Endodermal cell (in vitro differentiated cells): ENCODE measurements at regions not wholly inside any gene's neighbourhood (a gene's known extent, or its start where the extent isn't known, plus 50 kb on each side); places are given as distances from the start of the nearest gene placed in this dataset.

Experiments
- DNase-seq: peaks from one replicate; pipeline ENCODE4 v3.0.0-alpha.2; 2017
- H3K27ac ChIP-seq: 2 replicates; pipeline ENCODE4 v1.5.1; 2013; ENCODE audit warnings: mild to moderate bottlenecking, low read depth, low read length, moderate library complexity
- H3K27me3 ChIP-seq: 2 replicates; pipeline ENCODE4 v1.6.1; 2013; ENCODE audit warnings: mild to moderate bottlenecking, low read length, moderate library complexity; ENCODE audit not compliant: insufficient read depth, control insufficient read depth, poor library complexity, severe bottlenecking
- H3K36me3 ChIP-seq: 2 replicates; pipeline ENCODE4 v1.7.0; 2013; ENCODE audit warnings: mild to moderate bottlenecking, low read length, moderate library complexity; ENCODE audit not compliant: control insufficient read depth, insufficient read depth
- H3K4me1 ChIP-seq: one replicate; pipeline ENCODE4 v1.7.0; 2013; ENCODE audit warnings: low read length; ENCODE audit not compliant: control insufficient read depth, insufficient read depth
- H3K4me3 ChIP-seq: 2 replicates; pipeline ENCODE4 v1.5.1; 2013; ENCODE audit warnings: mild to moderate bottlenecking, low read length, moderate library complexity
- H3K9ac ChIP-seq: 2 replicates; pipeline ENCODE4 v1.6.1; 2013; ENCODE audit warnings: mild to moderate bottlenecking, low read length, moderate library complexity; ENCODE audit not compliant: poor library complexity, severe bottlenecking; ENCODE audit errors: extremely low read depth
- H3K9me3 ChIP-seq: 2 replicates; pipeline ENCODE4 v1.6.1; 2013; ENCODE audit warnings: mild to moderate bottlenecking, low read length, moderate library complexity; ENCODE audit not compliant: control insufficient read depth
- H3K27ac Mint-ChIP-seq: 2 replicates; pipeline ENCODE4 v1.8.0; 2020; ENCODE audit warnings: mixed read lengths
- H3K27me3 Mint-ChIP-seq: 2 replicates; pipeline ENCODE4 v1.8.0; 2021; ENCODE audit warnings: mild to moderate bottlenecking, mixed read lengths; ENCODE audit not compliant: insufficient read depth
- H3K36me3 Mint-ChIP-seq: 2 replicates; pipeline ENCODE4 v1.8.0; 2020; ENCODE audit warnings: low read depth, mixed read lengths
- H3K4me1 Mint-ChIP-seq: 2 replicates; pipeline ENCODE4 v1.8.0; 2020; ENCODE audit warnings: mixed read lengths
- H3K4me3 Mint-ChIP-seq: 2 replicates; pipeline ENCODE4 v1.8.0; 2020; ENCODE audit warnings: mild to moderate bottlenecking, moderate library complexity, mixed read lengths
- H3K9me3 Mint-ChIP-seq: 2 replicates; pipeline ENCODE4 v1.8.0; 2020; ENCODE audit warnings: mild to moderate bottlenecking, mixed read lengths
- CTCF ChIP-seq: fragments of 200-600 bp; sonication (generic); conservative IDR thresholded peaks from 2 replicates; pipeline ENCODE4 v1.5.0; 2021; ENCODE audit warnings: antibody characterized with exemption, mild to moderate bottlenecking
- WGBS, 2 experiments: methylation state at CpG; one replicate each; pipeline versions ENCODE4 v1.1.5 to v1.1.7; 2013; ENCODE audit warnings: missing lambda C conversion rate in 2 of 2, mixed read lengths in 1 of 2; ENCODE audit not compliant: insufficient coverage in 1 of 2, insufficient read length in 1 of 2; 5-methylcytosine and 5-hydroxymethylcytosine counted together

GRCh38 chr20:21028921-21029320, 77.2 kb downstream of the LINC00237 start:
- H3K4me3 Mint-ChIP-seq = no peak overlapping the region
- H3K9ac ChIP-seq = no peak overlapping the region
- no peaks in the 10 kb centered on the region for H3K36me3 Mint-ChIP-seq
- no peaks in the 10 kb centered on the region for H3K27me3 ChIP-seq
- WGBS, 2 experiments = 98% methylated on average over 4 of the region's 4 CpGs; no CpG with 5 or more reads in 1 of the 2 experiments
- no peak overlapping the region for H3K27ac ChIP-seq
- H3K4me1 ChIP-seq = no peaks in the 10 kb centered on the region
- no peak for TF ChIP-seq CTCF
- H3K36me3 ChIP-seq = no peaks in the 10 kb centered on the region
- H3K27me3 Mint-ChIP-seq = no peaks in the 10 kb centered on the region
- no peaks in the 10 kb centered on the region for H3K9me3 Mint-ChIP-seq
- H3K4me1 Mint-ChIP-seq = peaks cover 16% of the 10 kb centered on the region
- H3K27ac Mint-ChIP-seq = no peak overlapping the region
- no peak overlapping the region for H3K4me3 ChIP-seq
- no peaks in the 10 kb centered on the region for H3K9me3 ChIP-seq
- no peak for DNase-seq

GRCh38 chr20:21028436-21028835, 77.7 kb downstream of the LINC00237 start:
- H3K4me3 ChIP-seq = no peak overlapping the region
- 82% methylated on average over 3 of the region's 3 CpGs; no CpG with 5 or more reads in 1 of the 2 experiments for WGBS, 2 experiments
- H3K27ac ChIP-seq = no peak overlapping the region
- Mint-ChIP-seq H3K4me1 (peaks cover 13% of the 10 kb centered on the region), H3K4me3 (no peak overlapping the region), H3K27ac (no peak overlapping the region), H3K36me3 (no peaks in the 10 kb centered on the region), H3K27me3 (no peaks in the 10 kb centered on the region), H3K9me3 (no peaks in the 10 kb centered on the region)
- DNase-seq = no peak
- H3K27me3 ChIP-seq = no peaks in the 10 kb centered on the region
- H3K36me3 ChIP-seq = no peaks in the 10 kb centered on the region
- H3K4me1 ChIP-seq = no peaks in the 10 kb centered on the region
- no peak for TF ChIP-seq CTCF
- no peak overlapping the region for H3K9ac ChIP-seq
- H3K9me3 ChIP-seq = no peaks in the 10 kb centered on the region

GRCh38 chr20:21027569-21027968, 78.6 kb downstream of the LINC00237 start:
- no peaks in the 10 kb centered on the region for H3K9me3 ChIP-seq
- no peak overlapping the region for H3K9ac ChIP-seq
- no peaks in the 10 kb centered on the region for H3K27me3 ChIP-seq
- peak; percentile 74 for TF ChIP-seq CTCF
- peak; percentile 92 for DNase-seq
- H3K27me3 Mint-ChIP-seq = no peaks in the 10 kb centered on the region
- no peaks in the 10 kb centered on the region for H3K9me3 Mint-ChIP-seq
- no peak overlapping the region for H3K4me3 Mint-ChIP-seq
- no peaks in the 10 kb centered on the region for H3K36me3 ChIP-seq
- no peaks in the 10 kb centered on the region for H3K4me1 ChIP-seq
- H3K27ac Mint-ChIP-seq = no peak overlapping the region
- H3K27ac ChIP-seq = no peak overlapping the region
- no peaks in the 10 kb centered on the region for H3K36me3 Mint-ChIP-seq
- 66 to 100% methylated on average over 1 to 7 of the region's 7 CpGs for WGBS, 2 experiments
- H3K4me3 ChIP-seq = no peak overlapping the region
- H3K4me1 Mint-ChIP-seq = peaks cover 13% of the 10 kb centered on the region
